ENCODE measurements at regions not wholly inside any gene's neighbourhood (a gene's known extent, or its start where the extent isn't known, plus 50 kb on each side); places are given as distances from the start of the nearest gene placed in this dataset.

- H3K4me3 ChIP-seq (replicated peaks in 1 of 2; ENCODE audit: low read depth in 1 of 2, low read length in 2 of 2): no peak overlapping the region
- no TSS peak for BruUV-seq (replicated peaks)
- ATAC-seq (no peak), DNase-seq (ENCODE audit: low read depth, low spot score) (no peak)
- no peaks in the 10 kb centered on the region for H3K36me3 ChIP-seq (ENCODE audit: control insufficient read depth in 1 of 2, insufficient read depth in 2 of 2, low read length in 2 of 2)
- no peaks in the 10 kb centered on the region for H3K27me3 ChIP-seq (ENCODE audit: insufficient read depth, low read length)
- TF ChIP-seq, protein P1, sequence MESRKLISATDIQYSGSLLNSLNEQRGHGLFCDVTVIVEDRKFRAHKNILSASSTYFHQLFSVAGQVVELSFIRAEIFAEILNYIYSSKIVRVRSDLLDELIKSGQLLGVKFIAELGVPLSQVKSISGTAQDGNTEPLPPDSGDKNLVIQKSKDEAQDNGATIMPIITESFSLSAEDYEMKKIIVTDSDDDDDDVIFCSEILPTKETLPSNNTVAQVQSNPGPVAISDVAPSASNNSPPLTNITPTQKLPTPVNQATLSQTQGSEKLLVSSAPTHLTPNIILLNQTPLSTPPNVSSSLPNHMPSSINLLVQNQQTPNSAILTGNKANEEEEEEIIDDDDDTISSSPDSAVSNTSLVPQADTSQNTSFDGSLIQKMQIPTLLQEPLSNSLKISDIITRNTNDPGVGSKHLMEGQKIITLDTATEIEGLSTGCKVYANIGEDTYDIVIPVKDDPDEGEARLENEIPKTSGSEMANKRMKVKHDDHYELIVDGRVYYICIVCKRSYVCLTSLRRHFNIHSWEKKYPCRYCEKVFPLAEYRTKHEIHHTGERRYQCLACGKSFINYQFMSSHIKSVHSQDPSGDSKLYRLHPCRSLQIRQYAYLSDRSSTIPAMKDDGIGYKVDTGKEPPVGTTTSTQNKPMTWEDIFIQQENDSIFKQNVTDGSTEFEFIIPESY (IDR thresholded peaks at IDR 0.05; ENCODE audit: extremely low read depth, insufficient replicate concordance, low read length): no peak
- no peak for TF ChIP-seq POLR2A (IDR thresholded peaks at IDR 0.05; ENCODE audit: borderline replicate concordance, extremely low read depth, insufficient read depth, insufficient read length)
- no peak for TF ChIP-seq SP1 (IDR thresholded peaks at IDR 0.05; ENCODE audit: low read depth)
- TF ChIP-seq EZH2 (IDR thresholded peaks at IDR 0.05): no peak
- no peak for TF ChIP-seq TCF7L2 (IDR thresholded peaks at IDR 0.05; ENCODE audit: borderline replicate concordance, extremely low read depth, insufficient read depth, insufficient read length)
- TF ChIP-seq POLR2AphosphoS5 (IDR thresholded peaks at IDR 0.05; ENCODE audit: low read depth, low read length): no peak
- no peak for TF ChIP-seq ZFX (IDR thresholded peaks at IDR 0.05)
- no peak for TF ChIP-seq SIN3A (IDR thresholded peaks at IDR 0.05; ENCODE audit: low read depth)
- no peak for TF ChIP-seq FOSL1 (IDR thresholded peaks at IDR 0.05; ENCODE audit: low read depth)
- TF ChIP-seq CEBPB (IDR thresholded peaks at IDR 0.05; ENCODE audit: low read depth): no peak
- TF ChIP-seq ATF3 (IDR thresholded peaks at IDR 0.05): no peak
- TF ChIP-seq EGR1 (IDR thresholded peaks at IDR 0.05; ENCODE audit: low read depth): no peak
- no peak for TF ChIP-seq MAX (IDR thresholded peaks at IDR 0.05)
- no peak for TF ChIP-seq REST (IDR thresholded peaks at IDR 0.05; ENCODE audit: low read depth)
- TF ChIP-seq ZNF274 (IDR thresholded peaks at IDR 0.05; ENCODE audit: low read depth, low read length): no peak
- no peaks in the 10 kb centered on the region for H3K79me2 ChIP-seq (ENCODE audit: insufficient read depth, low read length)
- H3K27ac ChIP-seq (ENCODE audit: low read depth, low read length): no peak overlapping the region
- no peaks in the 10 kb centered on the region for H3K9me2 ChIP-seq (ENCODE audit: insufficient read depth)
- intact Hi-C loops (cut with micrococcal nuclease): no loop called here
- H3K4me1 ChIP-seq (ENCODE audit: control insufficient read depth in 1 of 2, insufficient read depth in 2 of 2, low read length in 2 of 2): no peaks in the 10 kb centered on the region
- no peak overlapping the region for H2AFZ ChIP-seq (ENCODE audit: low read depth, low read length, poor library complexity, severe bottlenecking)
- H3K4me2 ChIP-seq (ENCODE audit: low read length): no peak overlapping the region
- RAD21 ChIA-PET (ENCODE audit: low non-redundant PET in 1 of 2, low total read pairs in 2 of 2, uncharacterized antibody in 2 of 2, unreplicated experiment in 2 of 2): no interaction called here
- POLR2A ChIA-PET: no interaction called here
- CTCF ChIA-PET: no interaction called here
- peaks cover 7 to 17% of the 10 kb centered on the region in 2 experiments; a peak in 2 of 4 replicates for H3K9me3 ChIP-seq (ENCODE audit: control insufficient read depth in 1 of 2, insufficient read depth in 1 of 2, low read depth in 1 of 2, low read length in 2 of 2)
- no peaks in the 10 kb centered on the region for H4K20me1 ChIP-seq (ENCODE audit: insufficient read depth)
- H3K9ac ChIP-seq (ENCODE audit: low read length): no peak overlapping the region
Observed at GRCh38 chr7:63918986-63919385, 79.7 kb upstream of the ZNF722 start.

Data from HCT116 (cell line).